Gastroesophageal sphincter (tissue), 3 donors: ENCODE measurements at regions not wholly inside any gene's neighbourhood (a gene's known extent, or its start where the extent isn't known, plus 50 kb on each side); places are given as distances from the start of the nearest gene placed in this dataset.

ENCODE experiments used
- EP300 ChIP-seq: sonication (generic); formaldehyde crosslinking; IDR thresholded peaks from one replicate; pipeline ENCODE4 v1.6.1; 2017; ENCODE audit warnings: antibody characterized with exemption, mild to moderate bottlenecking
- POLR2A ChIP-seq, 2 donors: fragments of 450-650 bp; IDR thresholded peaks; one replicate each; pipeline ENCODE4 v1.6.1; 2017; ENCODE audit warnings: antibody characterized with exemption in 2 of 2, mild to moderate bottlenecking in 2 of 2, moderate library complexity in 1 of 2
- POLR2AphosphoS5 ChIP-seq: sonication (generic); formaldehyde crosslinking; IDR thresholded peaks from one replicate; pipeline ENCODE4 v1.6.1; 2017; ENCODE audit warnings: antibody characterized with exemption
- TF ChIP-seq, protein P1 (sequence below), 4 experiments: fragments of 200-600 bp in 2 of 4; fragments of 450-650 bp in 2 of 4; sonication (generic) in 1 of 4; IDR thresholded peaks; one replicate each; pipeline ENCODE4 v1.5.1; 2017 to 2019; ENCODE audit warnings: antibody characterized with exemption in 4 of 4, mild to moderate bottlenecking in 2 of 4, moderate library complexity in 2 of 4

DNA sequence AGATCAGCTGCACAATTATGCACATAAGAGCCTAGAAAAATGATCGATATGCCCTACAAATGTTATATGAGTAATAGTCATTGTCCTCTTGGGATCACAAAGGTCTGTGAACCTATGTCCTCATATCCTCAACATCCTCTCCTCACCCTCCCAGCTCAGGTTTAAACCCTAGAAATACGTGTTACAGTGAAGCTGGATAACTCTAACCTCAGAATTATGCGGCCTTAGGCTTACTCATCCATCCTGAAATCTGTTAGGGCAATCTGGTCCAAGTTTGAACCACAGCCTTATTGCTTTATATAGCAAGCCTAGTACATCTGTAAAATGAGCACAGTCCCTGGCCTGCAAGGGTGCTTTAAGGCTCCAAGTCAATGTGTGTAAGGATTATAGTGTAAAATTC lies 84.2 kb upstream of the FRMD4A start:
- TF ChIP-seq, protein P1, sequence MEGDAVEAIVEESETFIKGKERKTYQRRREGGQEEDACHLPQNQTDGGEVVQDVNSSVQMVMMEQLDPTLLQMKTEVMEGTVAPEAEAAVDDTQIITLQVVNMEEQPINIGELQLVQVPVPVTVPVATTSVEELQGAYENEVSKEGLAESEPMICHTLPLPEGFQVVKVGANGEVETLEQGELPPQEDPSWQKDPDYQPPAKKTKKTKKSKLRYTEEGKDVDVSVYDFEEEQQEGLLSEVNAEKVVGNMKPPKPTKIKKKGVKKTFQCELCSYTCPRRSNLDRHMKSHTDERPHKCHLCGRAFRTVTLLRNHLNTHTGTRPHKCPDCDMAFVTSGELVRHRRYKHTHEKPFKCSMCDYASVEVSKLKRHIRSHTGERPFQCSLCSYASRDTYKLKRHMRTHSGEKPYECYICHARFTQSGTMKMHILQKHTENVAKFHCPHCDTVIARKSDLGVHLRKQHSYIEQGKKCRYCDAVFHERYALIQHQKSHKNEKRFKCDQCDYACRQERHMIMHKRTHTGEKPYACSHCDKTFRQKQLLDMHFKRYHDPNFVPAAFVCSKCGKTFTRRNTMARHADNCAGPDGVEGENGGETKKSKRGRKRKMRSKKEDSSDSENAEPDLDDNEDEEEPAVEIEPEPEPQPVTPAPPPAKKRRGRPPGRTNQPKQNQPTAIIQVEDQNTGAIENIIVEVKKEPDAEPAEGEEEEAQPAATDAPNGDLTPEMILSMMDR (IDR thresholded peaks at IDR 0.05): no peak
- TF ChIP-seq POLR2A (IDR thresholded peaks at IDR 0.05): no peak
- TF ChIP-seq EP300: no peak
- TF ChIP-seq POLR2AphosphoS5: no peak
